H1 (cell line): ENCODE measurements at regions not wholly inside any gene's neighbourhood (a gene's known extent, or its start where the extent isn't known, plus 50 kb on each side); places are given as distances from the start of the nearest gene placed in this dataset.

Experiments
- CTCF ChIA-PET: fragments of 300-600 bp; sonication (Branson Sonifier 250); formaldehyde crosslinking; loops from one replicate; lab custom pipeline; 2021; ENCODE audit not compliant: partially characterized antibody; lab: Charles Lee
- POLR2A ChIA-PET: fragments of 300-600 bp; sonication (Branson Sonifier 250); formaldehyde crosslinking; loops from one replicate; lab custom pipeline; 2021; ENCODE audit warnings: inconsistent platforms; ENCODE audit not compliant: partially characterized antibody; lab: Charles Lee
- DNase-seq, 2 experiments: peaks; one replicate each; pipeline versions ENCODE4 v3.0.0 to v3.0.0-alpha.2; 2010 to 2022; ENCODE audit warnings: low spot score in 2 of 2, low read depth in 1 of 2, mixed read lengths in 1 of 2
- FAIRE-seq: peaks from 2 replicates; lab custom pipeline; 2011; peaks lifted over from hg19 to GRCh38; lab: Jason Lieb, UNC
- H2AFZ ChIP-seq: 2 replicates; pipeline ENCODE4 v1.8.1; 2012; ENCODE audit warnings: low read length, inconsistent platforms
- H2AK5ac ChIP-seq: 2 replicates; pipeline ENCODE4 v1.6.1; 2013; ENCODE audit warnings: low read depth, low read length
- H2BK120ac ChIP-seq: replicated peaks from 2 replicates; pipeline ENCODE3; 2013; ENCODE audit warnings: low read depth, low read length, inconsistent platforms
- H2BK12ac ChIP-seq: 2 replicates; pipeline ENCODE4 v1.6.1; 2013; ENCODE audit warnings: low read depth, low read length
- H2BK15ac ChIP-seq: 2 replicates; pipeline ENCODE4 v1.6.1; 2013; ENCODE audit warnings: low read length
- H2BK20ac ChIP-seq: 2 replicates; pipeline ENCODE4 v1.6.1; 2013; ENCODE audit warnings: low read length
- H2BK5ac ChIP-seq: 2 replicates; pipeline ENCODE4 v1.6.1; 2013; ENCODE audit warnings: low read depth, low read length
- H3K14ac ChIP-seq: 2 replicates; pipeline ENCODE4 v1.6.1; 2013; ENCODE audit warnings: inconsistent platforms; ENCODE audit not compliant: insufficient read length
- H3K18ac ChIP-seq: 2 replicates; pipeline ENCODE4 v1.6.1; 2013; ENCODE audit warnings: low read length; ENCODE audit errors: extremely low read depth
- H3K23ac ChIP-seq: 2 replicates; pipeline ENCODE4 v1.6.1; 2013; ENCODE audit warnings: inconsistent platforms; ENCODE audit not compliant: insufficient read length
- H3K23me2 ChIP-seq: 2 replicates; pipeline ENCODE4 v1.6.1; 2013; ENCODE audit warnings: low read depth, low read length
- H3K27ac ChIP-seq: 2 replicates; pipeline ENCODE4 v1.6.1; 2011; ENCODE audit warnings: low read depth, low read length, inconsistent platforms
- H3K27me3 ChIP-seq, 4 experiments: replicated peaks in 1 of 4; 1 replicate in 1 of 4; 2 replicates in 3 of 4; pipeline versions ENCODE4 v1.6.1 to v1.8.1; 2011 to 2013; ENCODE audit warnings: low read length in 3 of 4, mild to moderate bottlenecking in 3 of 4, inconsistent platforms in 2 of 4, mixed read lengths in 2 of 4, moderate library complexity in 1 of 4; ENCODE audit not compliant: control insufficient read depth in 3 of 4, insufficient read depth in 3 of 4; ENCODE audit errors: extremely low read depth in 1 of 4
- H3K36me3 ChIP-seq, 4 experiments: 2 replicates each; pipeline versions ENCODE4 v1.6.1 to v1.8.1; 2011 to 2013; ENCODE audit warnings: mild to moderate bottlenecking in 4 of 4, low read length in 3 of 4, moderate library complexity in 2 of 4, control low read depth in 1 of 4, inconsistent platforms in 1 of 4; ENCODE audit not compliant: insufficient read depth in 4 of 4, control insufficient read depth in 2 of 4
- H3K4ac ChIP-seq: replicated peaks from 2 replicates; pipeline ENCODE3; 2013; ENCODE audit warnings: low read length, low read depth, mixed read lengths, inconsistent platforms; ENCODE audit not compliant: insufficient read length
- H3K4me1 ChIP-seq, 4 experiments: replicated peaks in 1 of 4; 1 replicate in 1 of 4; 2 replicates in 3 of 4; pipeline versions ENCODE4 v1.6.1 to v1.8.1; 2011 to 2013; ENCODE audit warnings: low read length in 3 of 4, inconsistent platforms in 2 of 4, mixed read lengths in 1 of 4; ENCODE audit not compliant: insufficient read depth in 4 of 4, control insufficient read depth in 3 of 4
- H3K4me2 ChIP-seq, 2 experiments: 2 replicates each; pipeline versions ENCODE4 v1.6.1 to v1.8.1; 2011 to 2013; ENCODE audit warnings: low read depth in 2 of 2, low read length in 2 of 2, control low read depth in 1 of 2, inconsistent platforms in 1 of 2, mild to moderate bottlenecking in 1 of 2; ENCODE audit not compliant: insufficient read depth in 1 of 2
- H3K4me3 ChIP-seq, 4 experiments: fragments of 200-600, 300-600 bp in 1 of 4; sonication (generic), shearing (Covaris generic), sonication (Bioruptor Twin) in 1 of 4; 2 replicates each; pipeline versions ENCODE4 v1.5.1 to v1.8.1; 2011 to 2016; ENCODE audit warnings: low read length in 4 of 4, low read depth in 3 of 4, control low read depth in 2 of 4, inconsistent platforms in 2 of 4, mild to moderate bottlenecking in 2 of 4, mixed read lengths in 1 of 4, moderate library complexity in 1 of 4; ENCODE audit not compliant: insufficient read depth in 2 of 4; ENCODE audit errors: extremely low read depth in 1 of 4
- H3K56ac ChIP-seq: replicated peaks from 2 replicates; pipeline ENCODE3; 2013; ENCODE audit warnings: low read depth, mild to moderate bottlenecking, mixed read lengths, low read length, inconsistent platforms; ENCODE audit not compliant: insufficient read length
- H3K79me1 ChIP-seq: 2 replicates; pipeline ENCODE4 v1.6.1; 2013; ENCODE audit warnings: low read depth, low read length, control low read depth
- H3K79me2 ChIP-seq, 2 experiments: 2 replicates each; pipeline versions ENCODE4 v1.6.1 to v1.8.1; 2012 to 2013; ENCODE audit warnings: low read length in 2 of 2, mild to moderate bottlenecking in 2 of 2, inconsistent platforms in 1 of 2; ENCODE audit not compliant: insufficient read depth in 2 of 2, control insufficient read depth in 1 of 2
- H3K9ac ChIP-seq, 4 experiments: replicated peaks in 1 of 4; 1 replicate in 1 of 4; 2 replicates in 3 of 4; pipeline versions ENCODE4 v1.6.1 to v1.8.1; 2011 to 2013; ENCODE audit warnings: low read depth in 3 of 4, low read length in 3 of 4, control low read depth in 2 of 4, mild to moderate bottlenecking in 2 of 4, moderate library complexity in 2 of 4, inconsistent platforms in 1 of 4; ENCODE audit errors: extremely low read depth in 1 of 4
- H3K9me3 ChIP-seq, 2 experiments: 2 replicates each; pipeline versions ENCODE4 v1.6.1 to v1.8.1; 2012 to 2013; ENCODE audit warnings: mild to moderate bottlenecking in 2 of 2, moderate library complexity in 2 of 2, control low read depth in 1 of 2, inconsistent platforms in 1 of 2, low read depth in 1 of 2, low read length in 1 of 2, mixed read lengths in 1 of 2; ENCODE audit not compliant: insufficient read depth in 2 of 2
- H4K20me1 ChIP-seq, 2 experiments: replicated peaks in 1 of 2; 2 replicates each; pipeline versions ENCODE3 to v1.8.1; 2011 to 2013; ENCODE audit warnings: inconsistent platforms in 2 of 2, low read length in 2 of 2, mild to moderate bottlenecking in 1 of 2; ENCODE audit not compliant: insufficient read depth in 2 of 2, control insufficient read depth in 1 of 2
- H4K5ac ChIP-seq: 2 replicates; pipeline ENCODE4 v1.6.1; 2013; ENCODE audit warnings: low read length, low read depth, mixed read lengths, inconsistent platforms; ENCODE audit not compliant: insufficient read length
- H4K8ac ChIP-seq: 2 replicates; pipeline ENCODE4 v1.8.0; 2013; ENCODE audit warnings: mild to moderate bottlenecking, moderate library complexity, low read length, inconsistent platforms; ENCODE audit not compliant: insufficient read depth; ENCODE audit errors: extremely low read depth
- H4K91ac ChIP-seq: replicated peaks from 2 replicates; pipeline ENCODE3; 2013; ENCODE audit warnings: low read length, mixed read lengths, inconsistent platforms; ENCODE audit not compliant: insufficient read length
- BACH1 ChIP-seq: IDR thresholded peaks from 2 replicates; pipeline ENCODE4 v1.6.1; 2012; ENCODE audit warnings: low read length, improper control_type of control experiment
- BCL11A ChIP-seq, 2 experiments: IDR thresholded peaks; one replicate each; pipeline ENCODE4 v1.6.1; 2011; ENCODE audit warnings: low read depth in 2 of 2, low read length in 2 of 2, mild to moderate bottlenecking in 2 of 2
- CHD2 ChIP-seq: IDR thresholded peaks from 2 replicates; pipeline ENCODE4 v1.6.1; 2012; ENCODE audit warnings: low read length, improper control_type of control experiment
- CTBP2 ChIP-seq: IDR thresholded peaks from 2 replicates; pipeline ENCODE4 v1.7.0; 2011; ENCODE audit warnings: borderline replicate concordance, mild to moderate bottlenecking, moderate library complexity, mixed read lengths, low read length; ENCODE audit not compliant: insufficient read depth, insufficient read length
- HDAC2 ChIP-seq, 2 experiments: fragments of 300-600 bp in 1 of 2; sonication (generic) in 1 of 2; IDR thresholded peaks; 2 replicates each; pipeline ENCODE4 v1.6.1; 2011 to 2012; ENCODE audit warnings: low read depth in 2 of 2, low read length in 2 of 2, mild to moderate bottlenecking in 2 of 2, moderate library complexity in 2 of 2, borderline replicate concordance in 1 of 2, inconsistent platforms in 1 of 2
- JUN ChIP-seq: IDR thresholded peaks from 2 replicates; pipeline ENCODE4 v1.6.1; 2011; ENCODE audit warnings: low read depth, mild to moderate bottlenecking, improper control_type of control experiment, low read length
- JUND ChIP-seq: IDR thresholded peaks from 2 replicates; pipeline ENCODE4 v1.6.1; 2011; ENCODE audit warnings: mild to moderate bottlenecking, improper control_type of control experiment, low read length
- KDM1A ChIP-seq: fragments of 200-600, 300-600 bp; sonication (generic); IDR thresholded peaks from 2 replicates; pipeline ENCODE4 v1.7.1; 2016; ENCODE audit warnings: mild to moderate bottlenecking, low read length, borderline replicate concordance
- KDM5A ChIP-seq: fragments of 200-600 bp; IDR thresholded peaks from 2 replicates; pipeline ENCODE4 v1.7.1; 2012; ENCODE audit warnings: mild to moderate bottlenecking, low read length, inconsistent platforms, mixed read lengths
- POU5F1 ChIP-seq: IDR thresholded peaks from 2 replicates; pipeline ENCODE4 v1.6.1; 2011; ENCODE audit warnings: low read depth, mild to moderate bottlenecking, low read length, moderate library complexity
- RFX5 ChIP-seq: IDR thresholded peaks from 2 replicates; pipeline ENCODE4 v1.6.1; 2011; ENCODE audit warnings: low read depth, low read length, improper control_type of control experiment, borderline replicate concordance
- RNF2 ChIP-seq: fragments of 200-900, 300-1000 bp; sonication (generic); IDR thresholded peaks from 2 replicates; pipeline ENCODE4 v1.7.1; 2016; ENCODE audit warnings: borderline replicate concordance, low read depth, mild to moderate bottlenecking, antibody characterized with exemption, low read length; ENCODE audit not compliant: poor library complexity, severe bottlenecking; ENCODE audit errors: missing control alignments
- WGBS, 2 experiments: shearing (Covaris generic) in 1 of 2; methylation state at CpG; one replicate each; pipeline versions ENCODE4 v1.1.6 to v1.1.7; 2013 to 2015; ENCODE audit warnings: low lambda C conversion rate in 2 of 2, mixed read lengths in 2 of 2, inconsistent platforms in 1 of 2, low coverage in 1 of 2, missing lambda C conversion rate in 1 of 2; ENCODE audit not compliant: insufficient replicate concordance in 2 of 2, insufficient coverage in 1 of 2, insufficient read length in 1 of 2; ENCODE audit errors: extremely low coverage in 1 of 2, missing lambda C conversion rate in 1 of 2; 5-methylcytosine and 5-hydroxymethylcytosine counted together

GRCh38 chr14:71185637-71186036 is 278.4 kb downstream of the PCNX1 start:
- H3K4me1 ChIP-seq: peaks cover 0 to 12% (median 5%) of the 10 kb centered on the region in 4 experiments; a peak in 3 of 7 replicates
- TF ChIP-seq RFX5 (no peak), POU5F1 (no peak), JUND (no peak), HDAC2 (IDR thresholded peaks at IDR 0.05; ENCODE audit: borderline replicate concordance in 1 of 2, low read depth in 2 of 2, low read length in 2 of 2) (no peak), BCL11A (IDR thresholded peaks at IDR 0.05; ENCODE audit: low read depth in 2 of 2, low read length in 2 of 2) (no peak), JUN (no peak), CHD2 (no peak), KDM5A (no peak), RNF2 (no peak), CTBP2 (no peak), BACH1 (no peak), KDM1A (no peak)

More at GRCh38 chr14:71185637-71186036, 278.4 kb downstream of the PCNX1 start:
- Histone ChIP-seq H3K4me2 (no peak overlapping the region), H3K14ac (no peak overlapping the region), H2BK15ac (no peak overlapping the region), H3K56ac (no peak overlapping the region), H2AK5ac (no peak overlapping the region), H3K9me3 (no peaks in the 10 kb centered on the region), H4K91ac (no peak overlapping the region), H3K27ac (no peak overlapping the region), H3K4ac (no peak overlapping the region), H2BK120ac (no peak overlapping the region), H4K8ac (no peak overlapping the region), H3K79me1 (no peaks in the 10 kb centered on the region), H3K9ac (no peak overlapping the region), H3K18ac (no peak overlapping the region), H3K23ac (no peak overlapping the region), H4K20me1 (no peaks in the 10 kb centered on the region), H2BK5ac (no peak overlapping the region), H2AFZ (no peak overlapping the region), H2BK12ac (no peak overlapping the region), H3K23me2 (no peaks in the 10 kb centered on the region), H2BK20ac (no peak overlapping the region), H3K4me3 (no peak overlapping the region), H3K27me3 (no peaks in the 10 kb centered on the region), H4K5ac (no peak overlapping the region), H3K79me2 (no peaks in the 10 kb centered on the region), H3K36me3 (no peaks in the 10 kb centered on the region)
- ChIA-PET POLR2A (no interaction called here), CTCF (interaction anchor here (0.7 kb wide), 1 partner anchor 463 kb away, joined by 3 read pairs; no protein-coding TSS in a partner anchor)
- WGBS, 2 experiments: 89% methylated on average over 2 of the region's 2 CpGs; no CpG with 5 or more reads in 1 of the 2 experiments
- FAIRE-seq (no peak), DNase-seq (no peak)
